SKM-1 treated with dmso at 0.1 percent for 144 hours (cell line): ENCODE measurements at regions not wholly inside any gene's neighbourhood (a gene's known extent, or its start where the extent isn't known, plus 50 kb on each side); places are given as distances from the start of the nearest gene placed in this dataset.

ENCODE experiments used
- DNase-seq: peaks from one replicate; lab custom pipeline; 2025; ENCODE audit not compliant: unreplicated experiment; lab: John Stamatoyannopoulos, UW

GRCh38 chr6:148186916-148187315 lies 155.7 kb upstream of the SASH1 start:
- no peak for DNase-seq

- DNase-seq = no peak
Observed at GRCh38 chr6:148192310-148192709, 150.3 kb upstream of the SASH1 start.

GRCh38 chr6:148193063-148193680 lies 149.5 kb upstream of the SASH1 start:
- no peak for DNase-seq

- DNase-seq = no peak
Observed at GRCh38 chr6:148195511-148195910, 147.1 kb upstream of the SASH1 start.

- no peak for DNase-seq
Observed at GRCh38 chr6:148199584-148199983, 143.1 kb upstream of the SASH1 start.

- no peak for DNase-seq
Observed at GRCh38 chr6:148200293-148200692, 142.3 kb upstream of the SASH1 start.

GRCh38 chr6:148200781-148201180 lies 141.9 kb upstream of the SASH1 start:
- DNase-seq = no peak

GRCh38 chr6:148203281-148203925 lies 139.2 kb upstream of the SASH1 start:
- no peak for DNase-seq

GRCh38 chr6:148203970-148204369 lies 138.7 kb upstream of the SASH1 start:
- peak; percentile 82 for DNase-seq

GRCh38 chr6:148208298-148208697 lies 134.3 kb upstream of the SASH1 start:
- no peak for DNase-seq

- DNase-seq = no peak
Observed at GRCh38 chr6:148211777-148212324, 130.8 kb upstream of the SASH1 start.

- no peak for DNase-seq
Observed at GRCh38 chr6:148212366-148212765, 130.3 kb upstream of the SASH1 start.

GRCh38 chr6:148213366-148213765 lies 129.3 kb upstream of the SASH1 start:
- DNase-seq = no peak

GRCh38 chr6:148214667-148215066 lies 128.0 kb upstream of the SASH1 start:
- DNase-seq = no peak

- no peak for DNase-seq
Observed at GRCh38 chr6:148217051-148217450, 125.6 kb upstream of the SASH1 start.

GRCh38 chr6:148217921-148218320 lies 124.7 kb upstream of the SASH1 start:
- no peak for DNase-seq

- DNase-seq = no peak
Observed at GRCh38 chr6:148218542-148219258, 123.9 kb upstream of the SASH1 start.

GRCh38 chr6:148221196-148221979 lies 121.2 kb upstream of the SASH1 start:
- no peak for DNase-seq

GRCh38 chr6:148222376-148222775 lies 120.3 kb upstream of the SASH1 start:
- no peak for DNase-seq

GRCh38 chr6:148222846-148223245 lies 119.8 kb upstream of the SASH1 start:
- no peak for DNase-seq

GRCh38 chr6:148223424-148223842 lies 119.2 kb upstream of the SASH1 start:
- DNase-seq = no peak
